PFSK-1 (cell line): ENCODE measurements at regions not wholly inside any gene's neighbourhood (a gene's known extent, or its start where the extent isn't known, plus 50 kb on each side); places are given as distances from the start of the nearest gene placed in this dataset.

Source experiments
- FOXP2 ChIP-seq: optimal IDR thresholded peaks from 2 replicates; pipeline ENCODE3; 2011; ENCODE audit warnings: borderline replicate concordance, control low read depth, inconsistent platforms; ENCODE audit not compliant: insufficient read depth; ENCODE audit errors: extremely low read length, extremely low read depth
- POLR2AphosphoS5 ChIP-seq: IDR thresholded peaks from 2 replicates; pipeline ENCODE4 v1.6.1; 2012; ENCODE audit warnings: low read depth, mild to moderate bottlenecking, control low read depth, low read length, moderate library complexity
- SIN3A ChIP-seq: IDR thresholded peaks from 2 replicates; pipeline ENCODE4 v1.6.1; 2012; ENCODE audit warnings: mild to moderate bottlenecking, low read length, moderate library complexity, borderline replicate concordance; ENCODE audit not compliant: insufficient read depth
- TAF1 ChIP-seq: IDR thresholded peaks from 2 replicates; pipeline ENCODE4 v1.6.1; 2012; ENCODE audit warnings: low read length, control low read depth, borderline replicate concordance; ENCODE audit not compliant: insufficient read depth
- TF ChIP-seq, protein P1 (sequence below), 2 experiments: IDR thresholded peaks; 2 replicates each; pipeline versions ENCODE4 v1.6.1 to v1.8.0; 2011 to 2012; ENCODE audit warnings: low read depth in 2 of 2, low read length in 2 of 2, control low read depth in 1 of 2, inconsistent platforms in 1 of 2, mild to moderate bottlenecking in 1 of 2, moderate library complexity in 1 of 2; ENCODE audit not compliant: insufficient read depth in 1 of 2

DNA sequence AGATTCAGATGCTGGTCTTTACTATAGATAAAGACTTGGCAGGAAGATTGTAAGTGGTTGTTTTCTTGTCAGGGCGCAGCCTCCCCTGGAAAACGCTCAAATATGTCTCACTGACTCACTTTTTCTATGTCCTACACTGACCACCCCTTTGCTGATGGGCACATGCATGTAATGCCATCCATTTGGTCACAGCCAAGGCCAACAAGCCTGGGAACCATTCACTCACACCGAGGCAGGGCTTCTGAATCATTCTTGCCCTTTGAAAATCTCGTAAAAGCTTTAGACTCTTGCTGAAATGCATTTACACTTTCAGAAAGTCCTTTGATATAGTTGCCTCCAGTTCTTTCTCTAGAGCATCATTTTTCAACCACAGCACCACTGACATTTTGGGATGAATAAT, 249.4 kb downstream of the ACTL7B start:
- TF ChIP-seq SIN3A = no peak
- TF ChIP-seq TAF1 = no peak
- no peak for TF ChIP-seq POLR2AphosphoS5
- TF ChIP-seq, protein P1, sequence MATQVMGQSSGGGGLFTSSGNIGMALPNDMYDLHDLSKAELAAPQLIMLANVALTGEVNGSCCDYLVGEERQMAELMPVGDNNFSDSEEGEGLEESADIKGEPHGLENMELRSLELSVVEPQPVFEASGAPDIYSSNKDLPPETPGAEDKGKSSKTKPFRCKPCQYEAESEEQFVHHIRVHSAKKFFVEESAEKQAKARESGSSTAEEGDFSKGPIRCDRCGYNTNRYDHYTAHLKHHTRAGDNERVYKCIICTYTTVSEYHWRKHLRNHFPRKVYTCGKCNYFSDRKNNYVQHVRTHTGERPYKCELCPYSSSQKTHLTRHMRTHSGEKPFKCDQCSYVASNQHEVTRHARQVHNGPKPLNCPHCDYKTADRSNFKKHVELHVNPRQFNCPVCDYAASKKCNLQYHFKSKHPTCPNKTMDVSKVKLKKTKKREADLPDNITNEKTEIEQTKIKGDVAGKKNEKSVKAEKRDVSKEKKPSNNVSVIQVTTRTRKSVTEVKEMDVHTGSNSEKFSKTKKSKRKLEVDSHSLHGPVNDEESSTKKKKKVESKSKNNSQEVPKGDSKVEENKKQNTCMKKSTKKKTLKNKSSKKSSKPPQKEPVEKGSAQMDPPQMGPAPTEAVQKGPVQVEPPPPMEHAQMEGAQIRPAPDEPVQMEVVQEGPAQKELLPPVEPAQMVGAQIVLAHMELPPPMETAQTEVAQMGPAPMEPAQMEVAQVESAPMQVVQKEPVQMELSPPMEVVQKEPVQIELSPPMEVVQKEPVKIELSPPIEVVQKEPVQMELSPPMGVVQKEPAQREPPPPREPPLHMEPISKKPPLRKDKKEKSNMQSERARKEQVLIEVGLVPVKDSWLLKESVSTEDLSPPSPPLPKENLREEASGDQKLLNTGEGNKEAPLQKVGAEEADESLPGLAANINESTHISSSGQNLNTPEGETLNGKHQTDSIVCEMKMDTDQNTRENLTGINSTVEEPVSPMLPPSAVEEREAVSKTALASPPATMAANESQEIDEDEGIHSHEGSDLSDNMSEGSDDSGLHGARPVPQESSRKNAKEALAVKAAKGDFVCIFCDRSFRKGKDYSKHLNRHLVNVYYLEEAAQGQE (IDR thresholded peaks at IDR 0.05; ENCODE audit: insufficient read depth in 1 of 2, low read depth in 2 of 2, low read length in 2 of 2) = no peak
- no peak for TF ChIP-seq FOXP2

DNA sequence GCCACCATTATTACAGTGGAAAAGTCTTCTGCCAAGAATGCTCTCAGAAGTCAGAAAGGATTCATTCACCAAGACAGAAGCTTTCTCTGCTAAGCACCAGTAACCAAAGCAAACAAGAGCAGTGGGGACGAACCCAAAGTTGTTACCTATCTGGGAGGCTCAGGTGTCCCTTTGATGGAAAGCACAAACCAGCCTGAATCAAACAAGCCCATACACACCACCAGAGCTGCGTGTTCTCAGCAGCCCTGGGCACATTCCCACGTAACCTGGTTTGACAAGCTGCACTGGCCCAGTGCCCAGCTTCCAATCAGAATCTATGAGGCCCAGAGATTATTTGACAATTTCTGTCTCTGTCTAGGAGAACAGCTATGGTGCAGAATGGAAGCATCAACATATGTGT, 252.6 kb downstream of the ACTL7B start:
- TF ChIP-seq TAF1 (no peak), FOXP2 (no peak), SIN3A (no peak), POLR2AphosphoS5 (no peak)
- TF ChIP-seq, protein P1 (IDR thresholded peaks at IDR 0.05; ENCODE audit: insufficient read depth in 1 of 2, low read depth in 2 of 2, low read length in 2 of 2) = no peak

DNA sequence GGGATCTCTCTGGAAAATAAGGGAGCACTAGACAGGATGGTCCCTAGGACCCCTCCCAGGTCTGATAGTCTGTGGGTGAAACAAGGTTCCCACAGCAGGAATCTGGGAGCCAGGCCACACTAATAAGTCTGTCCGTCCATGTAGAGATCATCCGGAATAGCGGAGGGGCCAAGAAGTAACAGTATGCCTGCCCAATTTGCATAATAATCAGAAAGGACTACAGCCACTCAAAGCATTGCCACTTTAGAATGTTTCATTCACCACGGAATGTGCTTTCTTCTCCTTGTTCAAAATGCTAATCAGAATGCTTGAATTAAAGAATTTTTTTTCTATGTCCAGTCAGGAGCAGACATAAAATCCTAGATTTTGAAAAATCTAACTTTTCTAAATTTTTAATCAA, 254.9 kb downstream of the ACTL7B start:
- TF ChIP-seq, protein P1 (IDR thresholded peaks at IDR 0.05; ENCODE audit: insufficient read depth in 1 of 2, low read depth in 2 of 2, low read length in 2 of 2) = no peak
- TF ChIP-seq FOXP2 (no peak), SIN3A (no peak), TAF1 (no peak), POLR2AphosphoS5 (no peak)

DNA sequence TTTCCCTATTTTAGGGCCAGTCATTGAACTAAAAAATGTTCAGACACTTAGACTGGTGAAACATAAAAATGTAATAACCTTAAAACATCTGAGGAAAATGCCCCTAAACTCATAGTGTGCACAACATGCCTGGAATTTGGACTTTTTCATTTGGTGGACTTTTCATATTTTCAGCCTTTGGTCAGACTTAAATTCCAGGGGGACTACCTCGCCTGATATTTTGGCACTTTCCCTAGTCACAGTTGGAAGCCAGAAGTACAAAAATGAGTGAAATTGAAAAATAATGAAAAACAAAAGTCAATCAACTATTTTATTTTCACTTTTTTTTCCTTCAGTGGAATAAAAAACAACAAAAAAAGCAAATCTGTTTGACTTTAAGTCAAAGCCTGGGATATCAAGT, 256.2 kb downstream of the ACTL7B start:
- TF ChIP-seq, protein P1 (IDR thresholded peaks at IDR 0.05; ENCODE audit: insufficient read depth in 1 of 2, low read depth in 2 of 2, low read length in 2 of 2) = no peak
- TF ChIP-seq SIN3A = no peak
- no peak for TF ChIP-seq TAF1
- TF ChIP-seq FOXP2 = no peak
- TF ChIP-seq POLR2AphosphoS5 = no peak

DNA sequence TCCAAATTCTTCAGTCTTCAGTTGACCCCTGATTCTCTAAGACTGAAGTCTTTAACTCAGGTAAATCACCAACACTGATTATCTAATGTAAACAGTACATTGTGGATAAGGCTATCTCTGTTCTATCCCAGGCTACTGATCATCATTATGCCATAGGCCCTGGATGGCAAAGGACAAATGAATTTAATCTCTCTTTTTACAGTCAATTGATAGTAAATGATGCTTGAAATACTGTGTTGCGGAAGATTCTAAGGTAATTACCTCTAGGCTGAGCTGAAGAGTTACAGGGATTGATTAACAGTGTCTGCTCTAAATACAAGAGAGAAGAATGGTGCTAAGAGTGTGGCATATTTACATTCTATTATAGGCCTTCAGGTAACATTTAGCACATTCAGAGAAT, 264.7 kb downstream of the ACTL7B start:
- no peak for TF ChIP-seq FOXP2
